Adrenal gland (tissue), 5 donors: ENCODE measurements at regions not wholly inside any gene's neighbourhood (a gene's known extent, or its start where the extent isn't known, plus 50 kb on each side); places are given as distances from the start of the nearest gene placed in this dataset.

Experiments used
- CTCF ChIP-seq, 6 experiments: fragments of 450-650 bp in 4 of 6; fragments of 200-600 bp in 2 of 6; sonication (generic) in 1 of 6; IDR thresholded peaks; 1 replicate in 5 of 6; 2 replicates in 1 of 6; pipeline versions ENCODE4 v1.5.1 to v1.8.0; 2016 to 2021; ENCODE audit warnings: antibody characterized with exemption in 6 of 6, mild to moderate bottlenecking in 2 of 6, moderate library complexity in 1 of 6
- POLR2A ChIP-seq, 2 donors: fragments of 450-650 bp; IDR thresholded peaks; one replicate each; pipeline ENCODE4 v1.6.1; 2017; ENCODE audit warnings: antibody characterized with exemption in 2 of 2, mild to moderate bottlenecking in 2 of 2, moderate library complexity in 1 of 2
- donor health status: DM: no; HTN: no; CAD: no.

GRCh38 chr11:129704831-129705230 lies 110.8 kb upstream of the TMEM45B start:
- no peak for TF ChIP-seq POLR2A (IDR thresholded peaks at IDR 0.05)
- no peak for TF ChIP-seq CTCF (IDR thresholded peaks at IDR 0.05)
